ENCODE measurements at regions not wholly inside any gene's neighbourhood (a gene's known extent, or its start where the extent isn't known, plus 50 kb on each side); places are given as distances from the start of the nearest gene placed in this dataset.
"Not testable (repeated sequence)": the region's sequence is repeated elsewhere in the genome, so short reads cannot be mapped to it uniquely, and the experiment has no call there.

DNA sequence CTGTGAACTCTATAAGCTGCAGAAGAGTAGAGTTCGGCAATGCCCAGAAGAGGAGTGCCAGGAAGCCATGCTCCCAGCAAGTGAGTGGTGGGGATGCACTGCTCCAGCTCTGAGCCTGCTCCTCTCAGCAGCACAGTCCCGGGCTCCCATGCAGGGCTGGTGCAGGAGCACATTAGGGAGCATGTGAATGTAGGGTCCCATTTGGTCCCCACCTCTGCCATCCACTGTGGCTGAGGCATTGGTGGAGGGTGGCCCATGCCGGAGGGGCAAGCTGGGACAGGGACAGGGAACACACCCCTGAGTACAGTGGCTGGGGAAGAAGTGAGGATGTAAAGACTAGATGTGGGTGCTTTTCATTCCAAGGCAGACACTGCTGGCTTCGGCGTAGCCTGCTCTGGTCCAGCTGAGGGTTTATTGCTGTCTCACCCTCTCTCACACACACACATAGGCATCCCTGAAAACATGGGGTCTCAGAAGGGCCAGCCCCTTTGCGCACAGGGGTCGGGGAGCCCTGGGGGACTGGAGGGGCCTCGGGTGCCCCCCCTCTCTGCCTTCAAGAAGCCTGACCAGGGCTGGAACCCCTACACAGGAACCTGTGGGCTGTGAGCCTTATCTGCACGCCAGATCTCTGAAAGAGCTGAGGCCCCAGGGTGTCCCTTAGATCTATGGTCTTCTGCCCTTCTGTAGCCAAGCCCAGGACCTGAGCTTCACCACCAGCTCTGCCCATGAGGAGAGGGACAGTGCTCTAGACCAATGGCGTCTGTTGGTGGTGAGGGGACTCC is 341.0 kb downstream of the TCERG1L start:
- DNase-seq (ENCODE audit: low read depth, low spot score) = no peak
- CTCF ChIA-PET = no interaction called here
- POLR2A ChIA-PET = no interaction called here
- H3K4me3 ChIP-seq (ENCODE audit: low read depth, low read length) = no peak overlapping the region
- TF ChIP-seq, protein P1, sequence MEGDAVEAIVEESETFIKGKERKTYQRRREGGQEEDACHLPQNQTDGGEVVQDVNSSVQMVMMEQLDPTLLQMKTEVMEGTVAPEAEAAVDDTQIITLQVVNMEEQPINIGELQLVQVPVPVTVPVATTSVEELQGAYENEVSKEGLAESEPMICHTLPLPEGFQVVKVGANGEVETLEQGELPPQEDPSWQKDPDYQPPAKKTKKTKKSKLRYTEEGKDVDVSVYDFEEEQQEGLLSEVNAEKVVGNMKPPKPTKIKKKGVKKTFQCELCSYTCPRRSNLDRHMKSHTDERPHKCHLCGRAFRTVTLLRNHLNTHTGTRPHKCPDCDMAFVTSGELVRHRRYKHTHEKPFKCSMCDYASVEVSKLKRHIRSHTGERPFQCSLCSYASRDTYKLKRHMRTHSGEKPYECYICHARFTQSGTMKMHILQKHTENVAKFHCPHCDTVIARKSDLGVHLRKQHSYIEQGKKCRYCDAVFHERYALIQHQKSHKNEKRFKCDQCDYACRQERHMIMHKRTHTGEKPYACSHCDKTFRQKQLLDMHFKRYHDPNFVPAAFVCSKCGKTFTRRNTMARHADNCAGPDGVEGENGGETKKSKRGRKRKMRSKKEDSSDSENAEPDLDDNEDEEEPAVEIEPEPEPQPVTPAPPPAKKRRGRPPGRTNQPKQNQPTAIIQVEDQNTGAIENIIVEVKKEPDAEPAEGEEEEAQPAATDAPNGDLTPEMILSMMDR (IDR thresholded peaks at IDR 0.05; ENCODE audit: insufficient read depth, low read length, missing control alignments) = no peak

DNA sequence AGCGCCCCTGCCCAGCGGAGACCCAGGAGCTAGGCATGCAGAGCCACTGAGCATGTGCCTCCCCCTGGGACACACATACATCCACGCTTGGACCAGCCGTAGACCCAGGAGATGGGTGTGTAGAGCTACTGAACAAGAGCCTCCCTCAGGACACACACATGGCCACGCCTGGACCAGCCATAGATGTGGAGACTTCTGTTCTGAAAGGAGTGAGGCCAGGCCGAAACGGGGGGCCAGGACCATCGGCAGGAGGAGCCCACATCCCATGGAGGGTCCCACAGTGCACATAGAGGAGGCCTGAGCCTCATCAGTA is 340.4 kb downstream of the TCERG1L start:
- no peak overlapping the region for H3K4me3 ChIP-seq (ENCODE audit: low read depth, low read length)
- TF ChIP-seq, protein P1 (IDR thresholded peaks at IDR 0.05; ENCODE audit: insufficient read depth, low read length, missing control alignments) = no peak
- no peak for DNase-seq (ENCODE audit: low read depth, low spot score)
- ChIA-PET CTCF (no interaction called here), POLR2A (no interaction called here)

DNA sequence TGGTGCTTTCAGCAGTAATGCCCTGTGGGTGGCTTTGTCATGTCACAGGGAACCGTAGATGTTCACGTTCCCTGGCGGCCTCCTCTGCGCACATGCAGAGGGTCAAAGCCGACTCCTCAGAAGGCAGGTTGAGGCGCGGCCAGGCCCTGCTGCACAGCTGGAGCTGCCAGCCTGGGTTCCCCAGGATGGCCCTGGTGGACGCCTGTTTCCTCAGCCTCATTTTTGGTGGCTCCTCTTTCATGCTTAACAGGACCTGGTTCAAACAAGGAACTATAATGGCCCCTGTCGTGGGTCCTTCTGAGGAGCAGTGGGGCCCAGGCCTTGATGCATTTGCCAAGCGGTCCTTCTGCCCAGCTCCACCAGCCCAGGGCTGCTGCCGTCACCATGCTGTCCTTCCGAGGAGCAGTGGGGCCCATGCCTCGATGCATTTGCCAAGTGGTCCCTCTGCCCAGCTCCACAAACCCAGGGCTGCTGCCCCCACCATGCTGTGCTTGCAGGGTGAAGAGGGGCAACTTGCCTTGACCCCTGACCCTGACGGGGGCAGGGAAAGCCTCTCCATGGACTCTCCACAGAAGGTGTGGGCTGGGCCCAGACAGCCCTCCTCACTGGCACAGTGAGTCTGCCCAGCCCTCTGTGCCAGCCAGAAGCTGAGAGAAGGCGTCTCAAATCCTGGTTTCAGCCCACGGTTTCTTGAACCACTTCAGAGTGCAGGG is 338.2 kb downstream of the TCERG1L start:
- POLR2A ChIA-PET = no interaction called here

DNA sequence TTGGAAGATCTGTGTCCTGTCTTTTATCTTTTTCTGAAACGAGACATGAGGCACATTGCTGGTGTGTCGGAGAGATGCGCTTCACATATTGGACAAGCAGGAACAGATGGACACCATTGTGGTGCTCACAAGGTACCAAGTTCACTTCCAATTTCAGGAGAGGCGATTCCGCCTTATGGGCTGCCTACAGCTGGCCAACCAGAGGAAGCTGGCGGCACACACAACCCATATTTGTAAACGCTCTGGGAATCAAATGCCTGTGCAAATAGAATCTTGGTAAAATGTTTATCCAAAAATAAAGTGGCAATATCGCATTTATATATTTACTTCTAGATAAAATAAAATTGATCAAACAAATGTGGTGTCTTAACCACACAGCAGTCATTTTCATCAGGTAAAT is 337.4 kb downstream of the TCERG1L start:
- POLR2A ChIA-PET = no interaction called here
- CTCF ChIA-PET = no interaction called here
- TF ChIP-seq, protein P1 (IDR thresholded peaks at IDR 0.05; ENCODE audit: insufficient read depth, low read length, missing control alignments) = no peak
- no peak for DNase-seq (ENCODE audit: low read depth, low spot score)
- no peak overlapping the region for H3K4me3 ChIP-seq (ENCODE audit: low read depth, low read length)

More for the DNA sequence above, 338.2 kb downstream of the TCERG1L start:
- DNase-seq (ENCODE audit: low read depth, low spot score) = no peak
- TF ChIP-seq, protein P1 (IDR thresholded peaks at IDR 0.05; ENCODE audit: insufficient read depth, low read length, missing control alignments) = no peak
- CTCF ChIA-PET = no interaction called here
- no peak overlapping the region for H3K4me3 ChIP-seq (ENCODE audit: low read depth, low read length)

DNA sequence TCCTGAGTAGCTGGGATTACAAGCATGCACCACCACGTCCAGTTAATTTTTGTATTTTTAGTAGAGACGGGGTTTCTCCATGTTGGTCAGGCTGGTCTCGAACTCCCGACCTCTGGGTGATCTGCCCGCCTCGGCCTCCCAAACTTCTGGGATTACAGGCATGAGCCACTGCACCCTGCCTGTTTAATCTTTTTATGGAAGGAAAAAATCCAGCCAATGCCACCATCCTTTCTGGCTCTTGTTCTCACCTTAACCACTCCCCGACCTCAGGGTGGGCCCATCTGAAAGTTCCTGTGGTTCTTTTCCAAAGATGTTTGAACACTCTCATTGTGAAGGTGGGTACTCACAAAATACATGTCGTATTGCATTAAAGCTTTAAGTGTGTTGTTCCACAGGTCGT is 336.2 kb downstream of the TCERG1L start:
- CTCF ChIA-PET; H3K4me3 ChIP-seq (ENCODE audit: low read depth, low read length); DNase-seq (ENCODE audit: low read depth, low spot score); POLR2A ChIA-PET: not testable (repeated sequence)

DNA sequence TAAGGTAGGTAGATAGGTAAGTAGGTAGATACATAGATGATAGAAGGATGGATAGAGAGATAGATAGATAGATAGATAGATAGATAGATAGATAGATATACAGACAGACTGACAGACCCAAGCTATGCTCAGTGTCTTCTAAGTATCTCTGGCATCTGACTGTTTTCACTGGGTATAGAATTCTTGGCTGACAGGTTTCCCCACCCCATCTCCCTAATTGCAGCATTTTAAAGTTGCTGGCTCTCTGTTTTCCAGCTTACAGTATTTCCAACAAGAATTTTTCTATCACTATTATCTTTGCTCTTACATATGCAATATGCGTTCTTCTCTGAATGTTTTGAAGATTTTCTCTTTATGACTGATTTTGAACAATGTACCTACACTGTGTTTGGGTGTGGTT is 328.7 kb downstream of the TCERG1L start:
- H3K4me3 ChIP-seq (ENCODE audit: low read depth, low read length) = no peak overlapping the region
- POLR2A ChIA-PET = no interaction called here
- DNase-seq (ENCODE audit: low read depth, low spot score) = no peak
- TF ChIP-seq, protein P1 (IDR thresholded peaks at IDR 0.05; ENCODE audit: insufficient read depth, low read length, missing control alignments) = no peak
- CTCF ChIA-PET = no interaction called here

DNA sequence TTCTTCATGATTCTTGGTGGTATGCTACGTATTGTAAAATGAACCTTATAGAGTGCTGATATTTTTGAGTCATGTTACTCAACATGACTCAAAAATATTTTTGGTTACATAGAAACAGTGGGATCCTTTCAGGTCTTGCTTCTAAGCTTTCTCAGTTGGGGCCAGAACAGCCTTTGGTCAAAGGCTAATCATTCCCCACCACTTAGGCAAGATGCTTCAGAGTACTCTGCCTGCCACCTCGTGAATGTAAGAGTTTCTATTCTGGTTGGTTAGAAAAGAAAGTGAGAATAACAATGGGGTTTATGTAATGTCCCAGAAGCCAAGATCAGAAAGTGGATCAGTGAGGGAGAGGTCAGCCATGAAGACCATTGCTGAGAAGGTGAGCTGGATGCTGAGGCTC is 327.8 kb downstream of the TCERG1L start:
- TF ChIP-seq, protein P1 (IDR thresholded peaks at IDR 0.05; ENCODE audit: insufficient read depth, low read length, missing control alignments) = no peak
- ChIA-PET POLR2A (no interaction called here), CTCF (no interaction called here)
- no peak overlapping the region for H3K4me3 ChIP-seq (ENCODE audit: low read depth, low read length)
- DNase-seq (ENCODE audit: low read depth, low spot score) = no peak
